GM12878 (cell line): ENCODE measurements at regions not wholly inside any gene's neighbourhood (a gene's known extent, or its start where the extent isn't known, plus 50 kb on each side); places are given as distances from the start of the nearest gene placed in this dataset.

Experiments used
- ATAC-seq: fragments of 200-7000 bp; cut with Tn5 transposase; 3 replicates; pipeline ENCODE4 v1.9.1; 2020; ENCODE audit warnings: mild to moderate bottlenecking, moderate library complexity
- BruUV-seq: library from RNA; stranded (reverse); fragments of 400-500 nt; replicated peaks from 2 replicates; lab custom pipeline; 2021; lab: Mats Ljungman, UMichigan
- CTCF ChIA-PET: fragments of 300-600 bp; sonication (Branson Sonifier 250); formaldehyde crosslinking; extraction: SDS; loops from one replicate; lab custom pipeline; 2021; ENCODE audit warnings: inconsistent platforms; lab: Yijun Ruan, JAX
- POLR2A ChIA-PET: fragments of 350-600 bp; formaldehyde crosslinking; extraction: SDS; loops from one replicate; lab custom pipeline; 2021; ENCODE audit warnings: inconsistent platforms; lab: Charles Lee
- RAD21 ChIA-PET: fragments of 300-600 bp; sonication (Branson Sonifier 250); formaldehyde crosslinking; loops from one replicate; lab custom pipeline; 2023; ENCODE audit warnings: antibody characterized with exemption; ENCODE audit not compliant: unreplicated experiment; lab: Charles Lee
- SMC1A ChIA-PET: fragments of 300-600 bp; sonication (Branson Sonifier 250); formaldehyde crosslinking; loops from one replicate; lab custom pipeline; 2023; ENCODE audit not compliant: unreplicated experiment, uncharacterized antibody; lab: Charles Lee
- DNase-seq: peaks from one replicate; pipeline ENCODE4 v3.0.0-alpha.2; 2011; ENCODE audit warnings: low read depth, low spot score
- FAIRE-seq: peaks from 3 replicates; lab custom pipeline; 2011; peaks lifted over from hg19 to GRCh38; lab: Jason Lieb, UNC
- H2AFZ ChIP-seq: 2 replicates; pipeline ENCODE4 v1.6.0; 2011; ENCODE audit warnings: low read depth, low read length, control low read depth; ENCODE audit not compliant: control insufficient read depth
- H3K27ac ChIP-seq: 2 replicates; pipeline ENCODE4 v1.5.1; 2011; ENCODE audit warnings: control low read depth; ENCODE audit not compliant: control insufficient read depth, insufficient read depth
- H3K27me3 ChIP-seq, 2 experiments: replicated peaks in 1 of 2; 2 replicates each; pipeline versions ENCODE4 v1.6.0 to v1.6.1; 2011; ENCODE audit warnings: low read length in 1 of 2; ENCODE audit not compliant: control insufficient read depth in 2 of 2, insufficient read depth in 2 of 2
- H3K36me3 ChIP-seq, 2 experiments: 2 replicates each; pipeline ENCODE4 v1.5.1; 2011; ENCODE audit warnings: low read length in 1 of 2; ENCODE audit not compliant: control insufficient read depth in 2 of 2, insufficient read depth in 2 of 2
- H3K4me1 ChIP-seq: 2 replicates; pipeline ENCODE4 v1.6.1; 2011; ENCODE audit warnings: mild to moderate bottlenecking, low read length, moderate library complexity, mixed read lengths; ENCODE audit not compliant: control insufficient read depth, insufficient read depth
- H3K4me2 ChIP-seq: 2 replicates; pipeline ENCODE4 v1.6.0; 2011; ENCODE audit warnings: control low read depth; ENCODE audit not compliant: control insufficient read depth, insufficient read depth
- H3K4me3 ChIP-seq: fragments of 200-600 bp; sonication (generic); 2 replicates; pipeline ENCODE4 v1.5.1; 2016
- H3K79me2 ChIP-seq: 2 replicates; pipeline ENCODE4 v1.6.0; 2011; ENCODE audit warnings: low read length; ENCODE audit not compliant: control insufficient read depth, insufficient read depth
- H3K9ac ChIP-seq: 2 replicates; pipeline ENCODE4 v1.8.0; 2011; ENCODE audit warnings: low read length, control low read depth, mixed read lengths; ENCODE audit not compliant: control insufficient read depth, insufficient read depth
- H3K9me3 ChIP-seq: replicated peaks from 3 replicates; pipeline ENCODE4 v1.5.1; 2011; ENCODE audit warnings: mild to moderate bottlenecking, low read length; ENCODE audit not compliant: control insufficient read depth, insufficient read depth
- H4K20me1 ChIP-seq: 2 replicates; pipeline ENCODE4 v1.6.0; 2011; ENCODE audit not compliant: control insufficient read depth, insufficient read depth
- BACH1 ChIP-seq: fragments of 450-650 bp; IDR thresholded peaks from 2 replicates; pipeline ENCODE4 v1.6.1; 2017; ENCODE audit warnings: mild to moderate bottlenecking, borderline replicate concordance
- CBX3 ChIP-seq: fragments of 200-600 bp; sonication (generic); IDR thresholded peaks from 2 replicates; pipeline ENCODE4 v1.6.1; 2016; ENCODE audit warnings: low read depth, borderline replicate concordance
- CHD4 ChIP-seq: fragments of 200-600 bp; sonication (generic); IDR thresholded peaks from 2 replicates; pipeline ENCODE4 v1.6.1; 2016; ENCODE audit warnings: mild to moderate bottlenecking
- NBN ChIP-seq: fragments of 450-650 bp; IDR thresholded peaks from 2 replicates; pipeline ENCODE4 v1.6.1; 2016
- NR2F1 ChIP-seq: fragments of 450-650 bp; conservative IDR thresholded peaks from 2 replicates; pipeline ENCODE4 v1.6.1; 2017; ENCODE audit warnings: mild to moderate bottlenecking
- POLR2AphosphoS2 ChIP-seq: IDR thresholded peaks from 2 replicates; pipeline ENCODE4 v1.6.1; 2011; ENCODE audit warnings: low read depth, mild to moderate bottlenecking, low read length, improper control_type of control experiment, moderate library complexity
- RCOR1 ChIP-seq: conservative IDR thresholded peaks from 2 replicates; pipeline ENCODE4 v1.6.1; 2012; ENCODE audit warnings: low read depth, low read length, improper control_type of control experiment
- TAF1 ChIP-seq: IDR thresholded peaks from 2 replicates; pipeline ENCODE4 v1.6.1; 2011; ENCODE audit warnings: mild to moderate bottlenecking, low read depth, low read length, borderline replicate concordance
- TARDBP ChIP-seq: IDR thresholded peaks from 2 replicates; pipeline ENCODE4 v1.6.1; 2016; ENCODE audit warnings: borderline replicate concordance
- TCF3 ChIP-seq: IDR thresholded peaks from 2 replicates; pipeline ENCODE4 v1.6.1; 2012; ENCODE audit warnings: low read depth, mild to moderate bottlenecking, low read length, borderline replicate concordance; ENCODE audit not compliant: insufficient read depth
- YBX1 ChIP-seq: fragments of 450-650 bp; IDR thresholded peaks from 2 replicates; pipeline ENCODE4 v1.6.1; 2016; ENCODE audit warnings: antibody characterized with exemption
- ZSCAN29 ChIP-seq: fragments of 450-650 bp; IDR thresholded peaks from 2 replicates; pipeline ENCODE4 v1.6.1; 2017; ENCODE audit warnings: mild to moderate bottlenecking, moderate library complexity
- in situ Hi-C: fragments of 300-500 bp; cut with MboI; formaldehyde crosslinking; loops from 9 replicates; pipeline ENCODE4 v1.14.3; 2018; ENCODE audit warnings: mixed read lengths
- intact Hi-C: fragments of 100-400 bp; cut with micrococcal nuclease; formaldehyde crosslinking; loops from one replicate; pipeline ENCODE4 v1.14.2; 2022; ENCODE audit not compliant: unreplicated experiment
- TF ChIP-seq, protein P1 (sequence below): fragments of 450-650 bp; IDR thresholded peaks from 2 replicates; pipeline ENCODE4 v1.6.1; 2016; ENCODE audit warnings: mild to moderate bottlenecking
- TF ChIP-seq, protein P2 (sequence below): IDR thresholded peaks from 2 replicates; pipeline ENCODE4 v1.6.1; 2011; ENCODE audit warnings: low read depth, mild to moderate bottlenecking, low read length, moderate library complexity, borderline replicate concordance; ENCODE audit errors: extremely low read depth

DNA sequence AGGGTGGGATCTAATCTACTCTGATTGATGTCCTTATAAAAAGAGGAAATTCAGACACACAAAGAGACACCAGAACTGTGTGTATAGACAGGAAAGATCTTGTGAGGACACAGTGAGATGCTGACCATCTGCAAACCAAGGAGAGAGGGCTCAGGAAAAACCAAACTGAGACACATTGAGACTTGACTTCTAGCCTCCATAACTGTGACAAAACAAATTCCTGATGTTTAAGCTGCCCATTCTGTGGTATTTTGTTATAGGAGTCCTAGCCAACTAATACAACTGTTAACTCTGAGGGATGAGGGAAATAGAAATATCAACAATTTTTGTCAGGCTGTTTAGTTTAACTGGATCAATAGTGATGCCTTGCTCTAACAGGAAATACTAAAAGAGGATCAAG lies 93.4 kb upstream of the COL3A1 start:
- RAD21 ChIA-PET, result no interaction called here
- H3K27me3 ChIP-seq, result no peaks in the 10 kb centered on the region
- H2AFZ ChIP-seq, result no peak overlapping the region
- H3K9ac ChIP-seq, result no peak overlapping the region
- no peaks in the 10 kb centered on the region for H3K36me3 ChIP-seq
- H3K9me3 ChIP-seq, result no peaks in the 10 kb centered on the region
- in situ Hi-C loops (no loop called here), intact Hi-C loops (no loop called here)
- DNase-seq (no peak), ATAC-seq (no peak), FAIRE-seq (no peak)
- no peaks in the 10 kb centered on the region for H3K79me2 ChIP-seq
- H3K4me1 ChIP-seq, result no peaks in the 10 kb centered on the region
- H3K4me3 ChIP-seq, result no peak overlapping the region
- CTCF ChIA-PET, result no interaction called here
- TF ChIP-seq ZSCAN29, result no peak
- no peak for TF ChIP-seq NR2F1
- TF ChIP-seq CBX3, result no peak
- TF ChIP-seq, protein P1, sequence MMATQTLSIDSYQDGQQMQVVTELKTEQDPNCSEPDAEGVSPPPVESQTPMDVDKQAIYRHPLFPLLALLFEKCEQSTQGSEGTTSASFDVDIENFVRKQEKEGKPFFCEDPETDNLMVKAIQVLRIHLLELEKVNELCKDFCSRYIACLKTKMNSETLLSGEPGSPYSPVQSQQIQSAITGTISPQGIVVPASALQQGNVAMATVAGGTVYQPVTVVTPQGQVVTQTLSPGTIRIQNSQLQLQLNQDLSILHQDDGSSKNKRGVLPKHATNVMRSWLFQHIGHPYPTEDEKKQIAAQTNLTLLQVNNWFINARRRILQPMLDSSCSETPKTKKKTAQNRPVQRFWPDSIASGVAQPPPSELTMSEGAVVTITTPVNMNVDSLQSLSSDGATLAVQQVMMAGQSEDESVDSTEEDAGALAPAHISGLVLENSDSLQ, result no peak
- TF ChIP-seq, protein P2, sequence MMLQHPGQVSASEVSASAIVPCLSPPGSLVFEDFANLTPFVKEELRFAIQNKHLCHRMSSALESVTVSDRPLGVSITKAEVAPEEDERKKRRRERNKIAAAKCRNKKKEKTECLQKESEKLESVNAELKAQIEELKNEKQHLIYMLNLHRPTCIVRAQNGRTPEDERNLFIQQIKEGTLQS, result no peak
- no peak for TF ChIP-seq YBX1
- TF ChIP-seq BACH1, result no peak
- no peak for TF ChIP-seq NBN
- no peak for TF ChIP-seq POLR2AphosphoS2
- no peak for TF ChIP-seq RCOR1
- no peak for TF ChIP-seq TCF3
- TF ChIP-seq CHD4, result no peak
- no peak for TF ChIP-seq TARDBP
- no peak for TF ChIP-seq TAF1
- no TSS peak for BruUV-seq
- no peak overlapping the region for H3K27ac ChIP-seq
- SMC1A ChIA-PET, result no interaction called here
- POLR2A ChIA-PET, result no interaction called here
- H3K4me2 ChIP-seq, result no peak overlapping the region
- H4K20me1 ChIP-seq, result no peaks in the 10 kb centered on the region
